WTC11 (cell line): ENCODE measurements at regions not wholly inside any gene's neighbourhood (a gene's known extent, or its start where the extent isn't known, plus 50 kb on each side); places are given as distances from the start of the nearest gene placed in this dataset.

Experiments used
- ATAC-seq: fragments of 200-7000 bp; cut with Tn5 transposase; 2 replicates; pipeline ENCODE4 v1.10.0; 2021; ENCODE audit warnings: mild to moderate bottlenecking, moderate library complexity
- CTCF ChIA-PET: fragments of 300-600 bp; sonication (Branson Sonifier 250); formaldehyde crosslinking; loops from one replicate; lab custom pipeline; 2021; ENCODE audit warnings: antibody characterized with exemption; lab: Charles Lee
- POLR2A ChIA-PET: fragments of 350-600 bp; sonication (Branson Sonifier 250); formaldehyde crosslinking; loops from one replicate; lab custom pipeline; 2021; ENCODE audit warnings: antibody characterized with exemption; lab: Charles Lee
- DNase-seq: peaks from one replicate; pipeline ENCODE4 v3.0.0; 2021; ENCODE audit warnings: low spot score
- H3K27ac Mint-ChIP-seq: 2 replicates; pipeline ENCODE4 v1.8.0; 2021; ENCODE audit warnings: mixed read lengths
- H3K27me3 Mint-ChIP-seq: 2 replicates; pipeline ENCODE4 v1.8.0; 2021; ENCODE audit warnings: low read depth, mild to moderate bottlenecking, moderate library complexity, mixed read lengths
- H3K36me3 Mint-ChIP-seq: 2 replicates; pipeline ENCODE4 v1.8.0; 2021; ENCODE audit warnings: mixed read lengths
- H3K4me1 Mint-ChIP-seq: 2 replicates; pipeline ENCODE4 v1.8.0; 2022; ENCODE audit warnings: mixed read lengths
- H3K4me3 Mint-ChIP-seq: 2 replicates; pipeline ENCODE4 v1.8.0; 2021; ENCODE audit warnings: mild to moderate bottlenecking, moderate library complexity, mixed read lengths
- H3K9me3 Mint-ChIP-seq: 2 replicates; pipeline ENCODE4 v1.8.0; 2021; ENCODE audit warnings: mixed read lengths
- ARID4B ChIP-seq: sonication (generic); formaldehyde crosslinking; IDR thresholded peaks from 2 replicates; pipeline ENCODE4 v1.8.0; 2023; ENCODE audit warnings: missing genetic modification reagents, mild to moderate bottlenecking, borderline replicate concordance
- CBFB ChIP-seq: sonication (generic); formaldehyde crosslinking; IDR thresholded peaks from 2 replicates; pipeline ENCODE4 v1.8.1; 2022; ENCODE audit warnings: mild to moderate bottlenecking, low read depth, missing genetic modification reagents
- CREM ChIP-seq: sonication (generic); formaldehyde crosslinking; IDR thresholded peaks from 2 replicates; pipeline ENCODE4 v1.8.1; 2022; ENCODE audit warnings: mild to moderate bottlenecking, missing genetic modification reagents, moderate library complexity
- GABPB1 ChIP-seq: sonication (generic); formaldehyde crosslinking; IDR thresholded peaks from 2 replicates; pipeline ENCODE4 v1.8.1; 2023; ENCODE audit warnings: mild to moderate bottlenecking, missing genetic modification reagents
- JAZF1 ChIP-seq: fragments of 250-450 bp; sonication (Bioruptor Pico); IDR thresholded peaks from 2 replicates; pipeline ENCODE4 v1.9.0; 2021; ENCODE audit warnings: moderate library complexity, mild to moderate bottlenecking, inconsistent platforms
- MXD4 ChIP-seq: fragments of 250-450 bp; sonication (Bioruptor Pico); IDR thresholded peaks from 2 replicates; pipeline ENCODE4 v1.8.0; 2021; ENCODE audit warnings: mild to moderate bottlenecking, moderate library complexity, borderline replicate concordance
- NFE2L1 ChIP-seq: sonication (generic); formaldehyde crosslinking; IDR thresholded peaks from 2 replicates; pipeline ENCODE4 v1.8.1; 2023; ENCODE audit warnings: missing genetic modification reagents
- NR3C1 ChIP-seq: sonication (generic); formaldehyde crosslinking; conservative IDR thresholded peaks from 2 replicates; pipeline ENCODE4 v1.8.1; 2023; ENCODE audit warnings: low read depth, mild to moderate bottlenecking, missing genetic modification reagents
- TCF7 ChIP-seq: sonication (generic); formaldehyde crosslinking; IDR thresholded peaks from 2 replicates; pipeline ENCODE4 v1.8.0; 2022; ENCODE audit warnings: mild to moderate bottlenecking, low read depth, missing genetic modification reagents, moderate library complexity
- ZNF219 ChIP-seq: sonication (generic); formaldehyde crosslinking; IDR thresholded peaks from 2 replicates; pipeline ENCODE4 v1.8.0; 2023; ENCODE audit warnings: missing genetic modification reagents, mild to moderate bottlenecking, borderline replicate concordance
- TF ChIP-seq, protein P1 (sequence below): sonication (generic); formaldehyde crosslinking; IDR thresholded peaks from 2 replicates; pipeline ENCODE4 v1.8.0; 2022; ENCODE audit warnings: mild to moderate bottlenecking, missing genetic modification reagents
- TF ChIP-seq, protein P2 (sequence below): sonication (generic); formaldehyde crosslinking; IDR thresholded peaks from 2 replicates; pipeline ENCODE4 v1.8.0; 2022; ENCODE audit warnings: missing genetic modification reagents
- TF ChIP-seq, protein P3 (sequence below): fragments of 250-450 bp; sonication (Bioruptor Pico); IDR thresholded peaks from 2 replicates; pipeline ENCODE4 v1.9.0; 2021; ENCODE audit warnings: mild to moderate bottlenecking
- TF ChIP-seq, protein P4 (sequence below): sonication (generic); formaldehyde crosslinking; IDR thresholded peaks from 2 replicates; pipeline ENCODE4 v1.8.0; 2022; ENCODE audit warnings: mild to moderate bottlenecking, missing genetic modification reagents
- TF ChIP-seq, protein P5 (sequence below): sonication (generic); formaldehyde crosslinking; IDR thresholded peaks from 2 replicates; pipeline ENCODE4 v1.8.0; 2023; ENCODE audit warnings: mild to moderate bottlenecking, missing genetic modification reagents

GRCh38 chr3:113138839-113139743, 72.3 kb upstream of the BOC start:
- Mint-ChIP-seq H3K4me1 (peaks cover 9% of the 10 kb centered on the region), H3K36me3 (no peaks in the 10 kb centered on the region), H3K9me3 (no peaks in the 10 kb centered on the region), H3K4me3 (no peak overlapping the region), H3K27ac (no peak overlapping the region), H3K27me3 (peaks cover 16% of the 10 kb centered on the region)
- no peak for DNase-seq
- no peak for ATAC-seq
- TF ChIP-seq MXD4 (CRISPR knock-in tag) (no peak), TCF7 (CRISPR knock-in tag) (no peak), CREM (CRISPR knock-in tag) (no peak), ARID4B (CRISPR knock-in tag) (no peak)
- TF ChIP-seq, protein P1, sequence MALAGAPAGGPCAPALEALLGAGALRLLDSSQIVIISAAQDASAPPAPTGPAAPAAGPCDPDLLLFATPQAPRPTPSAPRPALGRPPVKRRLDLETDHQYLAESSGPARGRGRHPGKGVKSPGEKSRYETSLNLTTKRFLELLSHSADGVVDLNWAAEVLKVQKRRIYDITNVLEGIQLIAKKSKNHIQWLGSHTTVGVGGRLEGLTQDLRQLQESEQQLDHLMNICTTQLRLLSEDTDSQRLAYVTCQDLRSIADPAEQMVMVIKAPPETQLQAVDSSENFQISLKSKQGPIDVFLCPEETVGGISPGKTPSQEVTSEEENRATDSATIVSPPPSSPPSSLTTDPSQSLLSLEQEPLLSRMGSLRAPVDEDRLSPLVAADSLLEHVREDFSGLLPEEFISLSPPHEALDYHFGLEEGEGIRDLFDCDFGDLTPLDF (CRISPR knock-in tag): no peak
- TF ChIP-seq, protein P2, sequence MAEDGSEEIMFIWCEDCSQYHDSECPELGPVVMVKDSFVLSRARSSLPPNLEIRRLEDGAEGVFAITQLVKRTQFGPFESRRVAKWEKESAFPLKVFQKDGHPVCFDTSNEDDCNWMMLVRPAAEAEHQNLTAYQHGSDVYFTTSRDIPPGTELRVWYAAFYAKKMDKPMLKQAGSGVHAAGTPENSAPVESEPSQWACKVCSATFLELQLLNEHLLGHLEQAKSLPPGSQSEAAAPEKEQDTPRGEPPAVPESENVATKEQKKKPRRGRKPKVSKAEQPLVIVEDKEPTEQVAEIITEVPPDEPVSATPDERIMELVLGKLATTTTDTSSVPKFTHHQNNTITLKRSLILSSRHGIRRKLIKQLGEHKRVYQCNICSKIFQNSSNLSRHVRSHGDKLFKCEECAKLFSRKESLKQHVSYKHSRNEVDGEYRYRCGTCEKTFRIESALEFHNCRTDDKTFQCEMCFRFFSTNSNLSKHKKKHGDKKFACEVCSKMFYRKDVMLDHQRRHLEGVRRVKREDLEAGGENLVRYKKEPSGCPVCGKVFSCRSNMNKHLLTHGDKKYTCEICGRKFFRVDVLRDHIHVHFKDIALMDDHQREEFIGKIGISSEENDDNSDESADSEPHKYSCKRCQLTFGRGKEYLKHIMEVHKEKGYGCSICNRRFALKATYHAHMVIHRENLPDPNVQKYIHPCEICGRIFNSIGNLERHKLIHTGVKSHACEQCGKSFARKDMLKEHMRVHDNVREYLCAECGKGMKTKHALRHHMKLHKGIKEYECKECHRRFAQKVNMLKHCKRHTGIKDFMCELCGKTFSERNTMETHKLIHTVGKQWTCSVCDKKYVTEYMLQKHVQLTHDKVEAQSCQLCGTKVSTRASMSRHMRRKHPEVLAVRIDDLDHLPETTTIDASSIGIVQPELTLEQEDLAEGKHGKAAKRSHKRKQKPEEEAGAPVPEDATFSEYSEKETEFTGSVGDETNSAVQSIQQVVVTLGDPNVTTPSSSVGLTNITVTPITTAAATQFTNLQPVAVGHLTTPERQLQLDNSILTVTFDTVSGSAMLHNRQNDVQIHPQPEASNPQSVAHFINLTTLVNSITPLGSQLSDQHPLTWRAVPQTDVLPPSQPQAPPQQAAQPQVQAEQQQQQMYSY: no peak
- TF ChIP-seq, protein P3, sequence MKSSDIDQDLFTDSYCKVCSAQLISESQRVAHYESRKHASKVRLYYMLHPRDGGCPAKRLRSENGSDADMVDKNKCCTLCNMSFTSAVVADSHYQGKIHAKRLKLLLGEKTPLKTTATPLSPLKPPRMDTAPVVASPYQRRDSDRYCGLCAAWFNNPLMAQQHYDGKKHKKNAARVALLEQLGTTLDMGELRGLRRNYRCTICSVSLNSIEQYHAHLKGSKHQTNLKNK (CRISPR knock-in tag): no peak
- TF ChIP-seq, protein P4, sequence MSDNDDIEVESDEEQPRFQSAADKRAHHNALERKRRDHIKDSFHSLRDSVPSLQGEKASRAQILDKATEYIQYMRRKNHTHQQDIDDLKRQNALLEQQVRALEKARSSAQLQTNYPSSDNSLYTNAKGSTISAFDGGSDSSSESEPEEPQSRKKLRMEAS (CRISPR knock-in tag): no peak
- POLR2A ChIA-PET: interaction anchor here (0.5 kb wide), 1 partner anchor 373 kb away, joined by 5 read pairs; no protein-coding TSS in a partner anchor
- CTCF ChIA-PET: no interaction called here

DNA sequence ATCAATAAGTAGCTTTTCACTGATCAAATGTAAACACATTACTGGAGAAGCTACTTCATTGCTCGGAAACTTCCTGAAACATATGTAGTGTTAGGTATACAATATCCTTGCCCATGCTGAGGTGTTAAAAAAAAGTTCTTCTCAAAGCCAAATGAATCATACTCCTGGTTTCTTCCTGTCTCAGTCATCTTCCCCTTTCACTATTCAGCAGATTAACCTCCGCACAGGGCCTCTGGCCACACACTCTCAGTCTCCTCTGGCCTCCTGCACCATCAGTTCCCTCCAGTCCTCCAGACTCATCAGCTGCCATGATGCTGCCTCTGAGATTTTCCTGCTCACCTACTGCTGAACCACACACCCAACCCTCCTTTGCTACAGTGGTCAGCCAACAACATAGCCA, 70.5 kb upstream of the BOC start:
- Mint-ChIP-seq H3K4me1 (peaks cover 17% of the 10 kb centered on the region), H3K27me3 (peaks cover 19% of the 10 kb centered on the region), H3K36me3 (no peaks in the 10 kb centered on the region), H3K9me3 (no peaks in the 10 kb centered on the region), H3K27ac (no peak overlapping the region), H3K4me3 (no peak overlapping the region)
- DNase-seq (no peak), ATAC-seq (no peak)
- ChIA-PET POLR2A (interaction anchor here (0.7 kb wide), 2 partner anchors 16 to 45 kb away, joined by 4 to 6 read pairs; no protein-coding TSS in a partner anchor), CTCF (no interaction called here)
- no peak for TF ChIP-seq MXD4 (CRISPR knock-in tag)
- TF ChIP-seq ZNF219: no peak
- TF ChIP-seq, protein P5, sequence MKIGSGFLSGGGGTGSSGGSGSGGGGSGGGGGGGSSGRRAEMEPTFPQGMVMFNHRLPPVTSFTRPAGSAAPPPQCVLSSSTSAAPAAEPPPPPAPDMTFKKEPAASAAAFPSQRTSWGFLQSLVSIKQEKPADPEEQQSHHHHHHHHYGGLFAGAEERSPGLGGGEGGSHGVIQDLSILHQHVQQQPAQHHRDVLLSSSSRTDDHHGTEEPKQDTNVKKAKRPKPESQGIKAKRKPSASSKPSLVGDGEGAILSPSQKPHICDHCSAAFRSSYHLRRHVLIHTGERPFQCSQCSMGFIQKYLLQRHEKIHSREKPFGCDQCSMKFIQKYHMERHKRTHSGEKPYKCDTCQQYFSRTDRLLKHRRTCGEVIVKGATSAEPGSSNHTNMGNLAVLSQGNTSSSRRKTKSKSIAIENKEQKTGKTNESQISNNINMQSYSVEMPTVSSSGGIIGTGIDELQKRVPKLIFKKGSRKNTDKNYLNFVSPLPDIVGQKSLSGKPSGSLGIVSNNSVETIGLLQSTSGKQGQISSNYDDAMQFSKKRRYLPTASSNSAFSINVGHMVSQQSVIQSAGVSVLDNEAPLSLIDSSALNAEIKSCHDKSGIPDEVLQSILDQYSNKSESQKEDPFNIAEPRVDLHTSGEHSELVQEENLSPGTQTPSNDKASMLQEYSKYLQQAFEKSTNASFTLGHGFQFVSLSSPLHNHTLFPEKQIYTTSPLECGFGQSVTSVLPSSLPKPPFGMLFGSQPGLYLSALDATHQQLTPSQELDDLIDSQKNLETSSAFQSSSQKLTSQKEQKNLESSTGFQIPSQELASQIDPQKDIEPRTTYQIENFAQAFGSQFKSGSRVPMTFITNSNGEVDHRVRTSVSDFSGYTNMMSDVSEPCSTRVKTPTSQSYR: no peak
- no peak for TF ChIP-seq JAZF1 (CRISPR knock-in tag)
- no peak for TF ChIP-seq GABPB1 (CRISPR knock-in tag)
- no peak for TF ChIP-seq NR3C1
- no peak for TF ChIP-seq NFE2L1
- no peak for TF ChIP-seq ARID4B (CRISPR knock-in tag)
- TF ChIP-seq CBFB: no peak
